Fibroblast of lung (primary cell): ENCODE measurements at regions not wholly inside any gene's neighbourhood (a gene's known extent, or its start where the extent isn't known, plus 50 kb on each side); places are given as distances from the start of the nearest gene placed in this dataset.

ENCODE experiments used
- EZH2 ChIP-seq: IDR thresholded peaks from 2 replicates; pipeline ENCODE4 v1.5.1; 2012; ENCODE audit warnings: low read length, control low read depth, mild to moderate bottlenecking; ENCODE audit errors: missing control alignments
- TF ChIP-seq, protein P1 (sequence below), 2 donors: IDR thresholded peaks in 1 of 2; conservative IDR thresholded peaks in 1 of 2; 1 replicate in 1 of 2; 2 replicates in 1 of 2; pipeline ENCODE4 v1.5.1; 2011 to 2012; ENCODE audit warnings: low read length in 2 of 2, control low read depth in 1 of 2, inconsistent platforms in 1 of 2, low read depth in 1 of 2, mild to moderate bottlenecking in 1 of 2

DNA sequence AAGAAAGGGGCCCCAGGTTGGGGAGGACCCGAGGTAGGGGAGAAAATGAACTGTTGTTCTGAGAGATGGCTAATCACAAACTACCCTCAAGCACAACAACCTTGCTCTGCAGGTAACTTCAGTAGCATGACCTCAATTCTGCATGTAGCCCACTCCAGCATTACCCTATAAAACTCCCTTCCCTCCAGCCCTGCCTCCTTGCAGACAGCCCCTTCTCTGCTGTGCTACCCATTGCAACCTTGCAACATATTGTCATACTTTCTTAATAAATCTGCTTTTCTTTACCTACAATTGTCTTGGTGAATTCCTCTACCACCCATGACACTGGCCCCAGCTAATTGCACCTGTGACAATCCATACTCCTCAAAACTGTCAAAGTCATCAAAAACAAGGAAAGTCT lies 428.9 kb downstream of the MATN1 start:
- TF ChIP-seq, protein P1, sequence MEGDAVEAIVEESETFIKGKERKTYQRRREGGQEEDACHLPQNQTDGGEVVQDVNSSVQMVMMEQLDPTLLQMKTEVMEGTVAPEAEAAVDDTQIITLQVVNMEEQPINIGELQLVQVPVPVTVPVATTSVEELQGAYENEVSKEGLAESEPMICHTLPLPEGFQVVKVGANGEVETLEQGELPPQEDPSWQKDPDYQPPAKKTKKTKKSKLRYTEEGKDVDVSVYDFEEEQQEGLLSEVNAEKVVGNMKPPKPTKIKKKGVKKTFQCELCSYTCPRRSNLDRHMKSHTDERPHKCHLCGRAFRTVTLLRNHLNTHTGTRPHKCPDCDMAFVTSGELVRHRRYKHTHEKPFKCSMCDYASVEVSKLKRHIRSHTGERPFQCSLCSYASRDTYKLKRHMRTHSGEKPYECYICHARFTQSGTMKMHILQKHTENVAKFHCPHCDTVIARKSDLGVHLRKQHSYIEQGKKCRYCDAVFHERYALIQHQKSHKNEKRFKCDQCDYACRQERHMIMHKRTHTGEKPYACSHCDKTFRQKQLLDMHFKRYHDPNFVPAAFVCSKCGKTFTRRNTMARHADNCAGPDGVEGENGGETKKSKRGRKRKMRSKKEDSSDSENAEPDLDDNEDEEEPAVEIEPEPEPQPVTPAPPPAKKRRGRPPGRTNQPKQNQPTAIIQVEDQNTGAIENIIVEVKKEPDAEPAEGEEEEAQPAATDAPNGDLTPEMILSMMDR (conservative IDR thresholded peaks at IDR 0.05 in 1 of 2, IDR thresholded peaks at IDR 0.05 in 1 of 2; ENCODE audit: low read depth in 1 of 2, low read length in 2 of 2): no peak
- TF ChIP-seq EZH2: no peak
